Astrocyte of the spinal cord (primary cell): ENCODE measurements at regions not wholly inside any gene's neighbourhood (a gene's known extent, or its start where the extent isn't known, plus 50 kb on each side); places are given as distances from the start of the nearest gene placed in this dataset.

Experiments
- DNase-seq: peaks from one replicate; pipeline ENCODE4 v3.0.0; 2011; ENCODE audit warnings: low read depth, low spot score
- H3K4me3 ChIP-seq: 2 replicates; pipeline ENCODE4 v1.5.1; 2011; ENCODE audit warnings: low read depth, mild to moderate bottlenecking, low read length, moderate library complexity
- CTCF ChIP-seq: IDR thresholded peaks from 2 replicates; pipeline ENCODE4 v1.5.1; 2012; ENCODE audit warnings: low read depth, mild to moderate bottlenecking, low read length, inconsistent platforms
- in situ Hi-C: cut with HindIII; loops from 2 replicates; pipeline ENCODE4 v1.10.0; 2017; ENCODE audit warnings: low sequenced_read_pairs

- no peak for TF ChIP-seq CTCF
- no peak for DNase-seq
Measured at GRCh38 chr5:61746831-61747575, 414.9 kb downstream of the ZSWIM6 start.

GRCh38 chr5:61748121-61748520 lies 416.1 kb downstream of the ZSWIM6 start:
- no peak overlapping the region for H3K4me3 ChIP-seq
- DNase-seq, result no peak
- no peak for TF ChIP-seq CTCF

More at GRCh38 chr5:61746831-61747575, 414.9 kb downstream of the ZSWIM6 start:
- H3K4me3 ChIP-seq, result no peak overlapping the region
- in situ Hi-C loops, result no loop called here

DNA sequence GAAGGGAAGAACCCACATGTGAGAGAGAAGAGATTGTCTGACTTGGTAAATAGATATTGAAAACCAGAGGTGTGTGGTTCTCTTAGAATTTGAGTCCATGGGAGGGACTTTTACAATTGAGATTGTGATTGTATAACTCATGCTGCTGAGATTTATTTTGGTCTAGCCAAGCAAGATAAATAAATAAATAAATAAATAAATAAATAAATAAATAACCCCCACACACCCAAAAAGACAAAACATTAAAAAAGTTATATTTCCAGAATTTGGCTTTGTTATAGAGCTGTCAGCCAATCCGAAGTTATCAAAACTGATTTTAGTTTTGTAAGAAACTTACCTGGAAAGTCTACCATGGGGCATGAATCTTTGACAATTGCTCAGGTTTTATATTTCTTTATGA lies 416.6 kb downstream of the ZSWIM6 start:
- in situ Hi-C loops, result no loop called here
- H3K4me3 ChIP-seq, result no peak overlapping the region
- DNase-seq, result no peak

More at GRCh38 chr5:61748121-61748520, 416.1 kb downstream of the ZSWIM6 start:
- in situ Hi-C loops, result no loop called here

DNA sequence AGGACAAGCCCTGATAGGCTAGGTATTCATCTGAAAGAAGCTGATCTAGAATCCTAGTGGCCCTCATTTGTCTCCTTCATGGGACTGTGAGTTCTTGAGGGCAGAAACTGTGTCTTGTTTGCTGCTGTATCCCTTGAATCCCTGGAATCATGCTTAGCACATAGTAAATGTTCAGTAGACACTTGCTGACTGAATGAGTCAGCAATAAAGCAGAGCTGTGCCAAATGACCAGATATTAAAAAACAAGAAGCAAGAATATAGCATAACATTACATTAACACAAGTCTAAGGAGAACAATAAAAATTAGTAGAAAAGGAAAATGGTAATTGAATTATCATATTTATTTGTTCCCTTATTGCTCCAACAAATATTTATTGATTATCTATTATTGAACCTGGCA lies 420.5 kb downstream of the ZSWIM6 start:
- no peak for TF ChIP-seq CTCF
- H3K4me3 ChIP-seq, result no peak overlapping the region
- no peak for DNase-seq
- in situ Hi-C loops, result no loop called here

More for the DNA sequence above, 416.6 kb downstream of the ZSWIM6 start:
- TF ChIP-seq CTCF, result no peak

DNA sequence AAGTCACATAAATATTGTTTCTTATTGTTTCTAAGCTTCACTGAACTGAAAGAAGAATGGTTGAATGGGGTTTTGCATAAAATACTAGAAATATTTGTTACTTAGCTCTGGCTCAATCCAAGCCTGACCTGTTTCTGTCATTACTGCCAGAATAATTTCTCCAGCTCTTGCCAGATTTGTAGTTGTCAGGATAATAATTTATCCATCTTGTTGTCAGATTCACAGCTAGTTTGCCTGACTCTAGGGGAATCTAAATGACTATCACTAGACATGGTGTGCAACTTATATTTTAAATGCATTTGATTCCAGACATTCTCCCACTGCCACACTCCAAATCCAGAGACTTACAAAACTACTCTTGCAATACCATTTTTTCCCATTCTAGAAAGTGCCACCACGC lies 422.7 kb downstream of the ZSWIM6 start:
- DNase-seq, result no peak
- no peak overlapping the region for H3K4me3 ChIP-seq
- no peak for TF ChIP-seq CTCF
- in situ Hi-C loops, result no loop called here

GRCh38 chr5:61755726-61756222 lies 423.7 kb downstream of the ZSWIM6 start:
- in situ Hi-C loops, result no loop called here
- H3K4me3 ChIP-seq, result no peak overlapping the region
- TF ChIP-seq CTCF, result no peak
- DNase-seq, result no peak
